ENCODE measurements at regions not wholly inside any gene's neighbourhood (a gene's known extent, or its start where the extent isn't known, plus 50 kb on each side); places are given as distances from the start of the nearest gene placed in this dataset.
"Not testable (repeated sequence)": the region's sequence is repeated elsewhere in the genome, so short reads cannot be mapped to it uniquely, and the experiment has no call there.

GRCh38 chr5:92216852-92217251 lies 833.7 kb upstream of the ARRDC3 start:
- not testable (repeated sequence) for DNase-seq (ENCODE audit: low read depth in 2 of 2)

- no peak for DNase-seq (ENCODE audit: low read depth in 2 of 2)
Observed at GRCh38 chr5:92215116-92215515, 832.0 kb upstream of the ARRDC3 start.

- DNase-seq (ENCODE audit: low read depth in 2 of 2): no peak
Observed at GRCh38 chr5:92208265-92208664, 825.1 kb upstream of the ARRDC3 start.

- no peak for DNase-seq (ENCODE audit: low read depth in 2 of 2)
Observed at GRCh38 chr5:92207151-92207550, 824.0 kb upstream of the ARRDC3 start.

GRCh38 chr5:92206681-92207080 lies 823.6 kb upstream of the ARRDC3 start:
- no peak for DNase-seq (ENCODE audit: low read depth in 2 of 2)

- DNase-seq (ENCODE audit: low read depth in 2 of 2): not testable (repeated sequence)
Observed at GRCh38 chr5:92199035-92199434, 815.9 kb upstream of the ARRDC3 start.

GRCh38 chr5:92181656-92182055 lies 798.5 kb upstream of the ARRDC3 start:
- no peak for DNase-seq (ENCODE audit: low read depth in 2 of 2)

- no peak for DNase-seq (ENCODE audit: low read depth in 2 of 2)
Observed at GRCh38 chr5:92180391-92180790, 797.3 kb upstream of the ARRDC3 start.

GRCh38 chr5:92179651-92180050 lies 796.5 kb upstream of the ARRDC3 start:
- no peak for DNase-seq (ENCODE audit: low read depth in 2 of 2)

GRCh38 chr5:92177926-92178487 lies 794.9 kb upstream of the ARRDC3 start:
- no peak for DNase-seq (ENCODE audit: low read depth in 2 of 2)

GRCh38 chr5:92163906-92164305 lies 780.8 kb upstream of the ARRDC3 start:
- DNase-seq (ENCODE audit: low read depth in 2 of 2): no peak

- no peak for DNase-seq (ENCODE audit: low read depth in 2 of 2)
Observed at GRCh38 chr5:92147798-92148197, 764.7 kb upstream of the ARRDC3 start.

- DNase-seq (ENCODE audit: low read depth in 2 of 2): no peak
Observed at GRCh38 chr5:92147266-92147665, 764.1 kb upstream of the ARRDC3 start.

- no peak for DNase-seq (ENCODE audit: low read depth in 2 of 2)
Observed at GRCh38 chr5:92145852-92146251, 762.7 kb upstream of the ARRDC3 start.

GRCh38 chr5:92144824-92145223 lies 761.7 kb upstream of the ARRDC3 start:
- DNase-seq (ENCODE audit: low read depth in 2 of 2): no peak

GRCh38 chr5:92132294-92132908 lies 749.3 kb upstream of the ARRDC3 start:
- not testable (repeated sequence) for DNase-seq (ENCODE audit: low read depth in 2 of 2)

- no peak for DNase-seq (ENCODE audit: low read depth in 2 of 2)
Observed at GRCh38 chr5:92126182-92126581, 743.1 kb upstream of the ARRDC3 start.

GRCh38 chr5:92119110-92119509 lies 736.0 kb upstream of the ARRDC3 start:
- no peak for DNase-seq (ENCODE audit: low read depth in 2 of 2)

GRCh38 chr5:92106808-92107207 lies 723.7 kb upstream of the ARRDC3 start:
- no peak for DNase-seq (ENCODE audit: low read depth in 2 of 2)

GRCh38 chr5:92104126-92104525 lies 721.0 kb upstream of the ARRDC3 start:
- DNase-seq (ENCODE audit: low read depth in 2 of 2): no peak

- no peak for DNase-seq (ENCODE audit: low read depth in 2 of 2)
Observed at GRCh38 chr5:92102313-92102712, 719.2 kb upstream of the ARRDC3 start.

- no peak for DNase-seq (ENCODE audit: low read depth in 2 of 2)
Observed at GRCh38 chr5:92092239-92092638, 709.1 kb upstream of the ARRDC3 start.

- DNase-seq (ENCODE audit: low read depth in 2 of 2): no peak
Observed at GRCh38 chr5:92086059-92086811, 703.1 kb upstream of the ARRDC3 start.

All from lung microvascular endothelial cell (primary cell).